SH-SY5Y (cell line): ENCODE measurements at regions not wholly inside any gene's neighbourhood (a gene's known extent, or its start where the extent isn't known, plus 50 kb on each side); places are given as distances from the start of the nearest gene placed in this dataset.

Experiments
- GATA2 ChIP-seq: IDR thresholded peaks from 2 replicates; pipeline ENCODE4 v1.6.1; 2011; ENCODE audit warnings: mild to moderate bottlenecking, low read depth, low read length
- GATA3 ChIP-seq: IDR thresholded peaks from 2 replicates; pipeline ENCODE4 v1.6.1; 2011; ENCODE audit warnings: low read depth, mild to moderate bottlenecking, low read length, moderate library complexity

DNA sequence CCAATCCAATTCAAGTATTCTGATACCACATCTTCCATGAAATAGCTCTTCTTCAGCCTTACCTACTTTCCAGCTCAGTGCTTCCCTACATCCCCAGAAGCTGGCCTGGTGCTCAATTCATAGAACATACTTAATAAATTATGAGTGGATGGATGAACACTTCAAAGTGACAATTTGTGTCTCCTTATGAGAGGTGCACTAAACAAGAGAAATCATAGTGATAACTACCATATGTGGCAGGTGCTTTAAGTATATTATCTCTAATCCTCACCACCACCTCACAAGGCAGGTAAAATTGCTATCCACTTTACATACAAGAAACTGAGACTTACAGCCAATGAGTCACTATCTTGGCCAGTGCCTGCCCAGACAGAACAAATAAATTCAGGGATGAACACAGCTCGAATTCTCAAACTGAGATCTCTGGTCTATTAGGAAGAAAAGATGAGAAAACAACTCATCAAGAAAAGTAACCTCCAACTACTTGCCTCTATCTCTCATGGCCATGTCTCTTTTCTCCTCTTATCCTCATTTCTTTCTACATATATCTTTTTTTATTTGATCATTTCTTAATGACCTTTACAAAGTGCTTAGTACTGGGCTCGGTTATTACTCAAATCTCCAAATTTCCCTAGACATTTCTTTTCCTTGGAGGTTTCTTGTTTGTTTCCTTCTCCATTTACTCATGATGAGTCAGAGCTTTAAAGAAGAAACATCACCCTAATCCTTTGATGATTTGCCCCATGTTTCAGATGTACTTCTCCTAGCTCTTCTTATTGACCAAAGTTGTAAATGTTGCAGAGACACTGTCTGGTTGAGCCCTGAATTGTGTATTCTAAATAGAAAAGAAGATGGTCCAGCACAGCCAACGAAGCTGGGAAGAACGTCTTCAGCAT lies 161.5 kb downstream of the RPS29 start:
- TF ChIP-seq GATA2 (no peak), GATA3 (no peak)
